ENCODE measurements at regions not wholly inside any gene's neighbourhood (a gene's known extent, or its start where the extent isn't known, plus 50 kb on each side); places are given as distances from the start of the nearest gene placed in this dataset.
"Not testable (repeated sequence)": the region's sequence is repeated elsewhere in the genome, so short reads cannot be mapped to it uniquely, and the experiment has no call there.

- DNase-seq = not testable (repeated sequence)
Measured at GRCh38 chr2:111373060-111373459, 252.3 kb downstream of the BCL2L11 start.

GRCh38 chr2:111373989-111374388, 253.3 kb downstream of the BCL2L11 start:
- not testable (repeated sequence) for DNase-seq

- DNase-seq = not testable (repeated sequence)
Measured at GRCh38 chr2:111374734-111375133, 254.0 kb downstream of the BCL2L11 start.

- not testable (repeated sequence) for DNase-seq
Measured at GRCh38 chr2:111375320-111375883, 254.7 kb downstream of the BCL2L11 start.

GRCh38 chr2:111376272-111376970, 255.7 kb downstream of the BCL2L11 start:
- not testable (repeated sequence) for DNase-seq

GRCh38 chr2:111376971-111377352, 256.2 kb downstream of the BCL2L11 start:
- DNase-seq = not testable (repeated sequence)

GRCh38 chr2:111377386-111377959, 256.8 kb downstream of the BCL2L11 start:
- not testable (repeated sequence) for DNase-seq

- not testable (repeated sequence) for DNase-seq
Measured at GRCh38 chr2:111378348-111378747, 257.6 kb downstream of the BCL2L11 start.

GRCh38 chr2:111380733-111381439, 260.2 kb downstream of the BCL2L11 start:
- not testable (repeated sequence) for DNase-seq

- not testable (repeated sequence) for DNase-seq
Measured at GRCh38 chr2:111381530-111382306, 261.0 kb downstream of the BCL2L11 start.

- not testable (repeated sequence) for DNase-seq
Measured at GRCh38 chr2:111382507-111382906, 261.8 kb downstream of the BCL2L11 start.

GRCh38 chr2:111383311-111383710, 262.6 kb downstream of the BCL2L11 start:
- not testable (repeated sequence) for DNase-seq

GRCh38 chr2:111385226-111385957, 264.7 kb downstream of the BCL2L11 start:
- DNase-seq = not testable (repeated sequence)

- not testable (repeated sequence) for DNase-seq
Measured at GRCh38 chr2:111390605-111391004, 269.9 kb downstream of the BCL2L11 start.

GRCh38 chr2:111395350-111396128, 274.8 kb downstream of the BCL2L11 start:
- DNase-seq = not testable (repeated sequence)

GRCh38 chr2:111400598-111401253, 280.0 kb downstream of the BCL2L11 start:
- DNase-seq = not testable (repeated sequence)

GRCh38 chr2:111401270-111402140, 280.8 kb downstream of the BCL2L11 start:
- DNase-seq = not testable (repeated sequence)

GRCh38 chr2:111402450-111402849, 281.7 kb downstream of the BCL2L11 start:
- not testable (repeated sequence) for DNase-seq

- DNase-seq = not testable (repeated sequence)
Measured at GRCh38 chr2:111403287-111403686, 282.6 kb downstream of the BCL2L11 start.

All from DMS 273 treated with DMSO at 0.1 percent for 48 hours (cell line).